ENCODE measurements at regions not wholly inside any gene's neighbourhood (a gene's known extent, or its start where the extent isn't known, plus 50 kb on each side); places are given as distances from the start of the nearest gene placed in this dataset.

DNA sequence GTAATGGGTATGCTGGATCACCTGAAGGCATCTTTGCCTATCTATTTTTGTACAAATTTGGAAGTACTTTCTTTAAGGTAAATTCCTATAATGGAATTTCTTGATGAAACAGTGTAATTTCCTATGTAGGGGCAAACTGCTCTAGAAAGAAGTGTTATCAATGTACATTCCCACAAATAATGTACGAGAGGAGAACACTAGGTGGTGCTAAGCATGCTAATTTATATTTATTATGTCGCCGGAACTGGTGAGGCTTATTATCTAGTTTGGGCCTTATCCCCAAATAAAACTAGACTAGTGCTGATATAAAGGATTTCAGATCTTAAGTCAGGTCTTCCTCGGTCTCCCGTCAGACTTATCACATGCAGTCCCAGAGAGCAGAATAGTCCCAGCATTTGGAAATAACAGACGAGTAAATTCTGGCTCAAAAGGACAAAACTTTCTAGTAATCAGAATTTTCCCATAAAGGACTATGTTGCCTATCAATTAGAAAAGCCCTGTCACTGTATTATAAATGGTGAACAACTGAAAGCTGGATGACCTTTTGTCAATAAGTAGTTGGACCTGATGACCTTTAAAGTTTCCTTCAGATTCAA is 86.9 kb upstream of the RBBP8 start:
- no peak overlapping the region for H3K4me3 ChIP-seq (replicated peaks in 1 of 2; ENCODE audit: low read depth in 1 of 2, low read length in 2 of 2)
- H2AFZ ChIP-seq (ENCODE audit: low read depth, low read length, poor library complexity, severe bottlenecking) = peak overlapping the region; percentile 79
- TF ChIP-seq RAD21 (IDR thresholded peaks at IDR 0.05; ENCODE audit: low read depth) (peak; percentile 63), CEBPB (IDR thresholded peaks at IDR 0.05; ENCODE audit: low read depth) (no peak)
- TF ChIP-seq, protein P1, sequence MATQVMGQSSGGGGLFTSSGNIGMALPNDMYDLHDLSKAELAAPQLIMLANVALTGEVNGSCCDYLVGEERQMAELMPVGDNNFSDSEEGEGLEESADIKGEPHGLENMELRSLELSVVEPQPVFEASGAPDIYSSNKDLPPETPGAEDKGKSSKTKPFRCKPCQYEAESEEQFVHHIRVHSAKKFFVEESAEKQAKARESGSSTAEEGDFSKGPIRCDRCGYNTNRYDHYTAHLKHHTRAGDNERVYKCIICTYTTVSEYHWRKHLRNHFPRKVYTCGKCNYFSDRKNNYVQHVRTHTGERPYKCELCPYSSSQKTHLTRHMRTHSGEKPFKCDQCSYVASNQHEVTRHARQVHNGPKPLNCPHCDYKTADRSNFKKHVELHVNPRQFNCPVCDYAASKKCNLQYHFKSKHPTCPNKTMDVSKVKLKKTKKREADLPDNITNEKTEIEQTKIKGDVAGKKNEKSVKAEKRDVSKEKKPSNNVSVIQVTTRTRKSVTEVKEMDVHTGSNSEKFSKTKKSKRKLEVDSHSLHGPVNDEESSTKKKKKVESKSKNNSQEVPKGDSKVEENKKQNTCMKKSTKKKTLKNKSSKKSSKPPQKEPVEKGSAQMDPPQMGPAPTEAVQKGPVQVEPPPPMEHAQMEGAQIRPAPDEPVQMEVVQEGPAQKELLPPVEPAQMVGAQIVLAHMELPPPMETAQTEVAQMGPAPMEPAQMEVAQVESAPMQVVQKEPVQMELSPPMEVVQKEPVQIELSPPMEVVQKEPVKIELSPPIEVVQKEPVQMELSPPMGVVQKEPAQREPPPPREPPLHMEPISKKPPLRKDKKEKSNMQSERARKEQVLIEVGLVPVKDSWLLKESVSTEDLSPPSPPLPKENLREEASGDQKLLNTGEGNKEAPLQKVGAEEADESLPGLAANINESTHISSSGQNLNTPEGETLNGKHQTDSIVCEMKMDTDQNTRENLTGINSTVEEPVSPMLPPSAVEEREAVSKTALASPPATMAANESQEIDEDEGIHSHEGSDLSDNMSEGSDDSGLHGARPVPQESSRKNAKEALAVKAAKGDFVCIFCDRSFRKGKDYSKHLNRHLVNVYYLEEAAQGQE (IDR thresholded peaks at IDR 0.05; ENCODE audit: low read depth) = no peak
- TF ChIP-seq, protein P2, sequence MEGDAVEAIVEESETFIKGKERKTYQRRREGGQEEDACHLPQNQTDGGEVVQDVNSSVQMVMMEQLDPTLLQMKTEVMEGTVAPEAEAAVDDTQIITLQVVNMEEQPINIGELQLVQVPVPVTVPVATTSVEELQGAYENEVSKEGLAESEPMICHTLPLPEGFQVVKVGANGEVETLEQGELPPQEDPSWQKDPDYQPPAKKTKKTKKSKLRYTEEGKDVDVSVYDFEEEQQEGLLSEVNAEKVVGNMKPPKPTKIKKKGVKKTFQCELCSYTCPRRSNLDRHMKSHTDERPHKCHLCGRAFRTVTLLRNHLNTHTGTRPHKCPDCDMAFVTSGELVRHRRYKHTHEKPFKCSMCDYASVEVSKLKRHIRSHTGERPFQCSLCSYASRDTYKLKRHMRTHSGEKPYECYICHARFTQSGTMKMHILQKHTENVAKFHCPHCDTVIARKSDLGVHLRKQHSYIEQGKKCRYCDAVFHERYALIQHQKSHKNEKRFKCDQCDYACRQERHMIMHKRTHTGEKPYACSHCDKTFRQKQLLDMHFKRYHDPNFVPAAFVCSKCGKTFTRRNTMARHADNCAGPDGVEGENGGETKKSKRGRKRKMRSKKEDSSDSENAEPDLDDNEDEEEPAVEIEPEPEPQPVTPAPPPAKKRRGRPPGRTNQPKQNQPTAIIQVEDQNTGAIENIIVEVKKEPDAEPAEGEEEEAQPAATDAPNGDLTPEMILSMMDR (IDR thresholded peaks at IDR 0.05 in 2 of 3, conservative IDR thresholded peaks at IDR 0.05 in 1 of 3; ENCODE audit: borderline replicate concordance in 1 of 3, insufficient read depth in 1 of 3, low read depth in 2 of 3, low read length in 2 of 3) = peak; percentile 40 to 66 (median 44); a peak in 4 of 6 replicates
- POLR2A ChIA-PET = no interaction called here
- no peaks in the 10 kb centered on the region for H3K9me2 ChIP-seq (ENCODE audit: insufficient read depth)
- BruUV-seq (replicated peaks) = no TSS peak
- no peak overlapping the region for H3K9ac ChIP-seq (ENCODE audit: low read length)
- H3K4me2 ChIP-seq (ENCODE audit: low read length) = no peak overlapping the region
- CTCF ChIA-PET = interaction anchor here (1.0 to 2.0 kb wide), 3 partner anchors 8 to 137 kb away, joined by 3 to 7 read pairs (median 4); no protein-coding TSS in a partner anchor
- H4K20me1 ChIP-seq (ENCODE audit: insufficient read depth) = no peaks in the 10 kb centered on the region
- ATAC-seq = peak; percentile 80
- no peaks in the 10 kb centered on the region for H3K36me3 ChIP-seq (ENCODE audit: control insufficient read depth in 1 of 2, insufficient read depth in 2 of 2, low read length in 2 of 2)
- no peaks in the 10 kb centered on the region for H3K9me3 ChIP-seq (ENCODE audit: control insufficient read depth in 1 of 2, insufficient read depth in 1 of 2, low read depth in 1 of 2, low read length in 2 of 2)
- no peak overlapping the region for H3K27ac ChIP-seq (ENCODE audit: low read depth, low read length)
- DNase-seq (ENCODE audit: low read depth, low spot score) = peak; percentile 21
- H3K4me1 ChIP-seq (ENCODE audit: control insufficient read depth in 1 of 2, insufficient read depth in 2 of 2, low read length in 2 of 2) = peaks cover 14% of the 10 kb centered on the region in 2 experiments
- no peaks in the 10 kb centered on the region for H3K79me2 ChIP-seq (ENCODE audit: insufficient read depth, low read length)
- no peaks in the 10 kb centered on the region for H3K27me3 ChIP-seq (ENCODE audit: insufficient read depth, low read length)
- RAD21 ChIA-PET (ENCODE audit: low non-redundant PET in 1 of 2, low total read pairs in 2 of 2, uncharacterized antibody in 2 of 2, unreplicated experiment in 2 of 2) = no interaction called here
- intact Hi-C loops (cut with micrococcal nuclease) = loop anchor here (2.0 kb wide), 1 partner anchor 137 kb away; no protein-coding TSS in a partner anchor

Data from HCT116 (cell line).